ENCODE measurements at regions not wholly inside any gene's neighbourhood (a gene's known extent, or its start where the extent isn't known, plus 50 kb on each side); places are given as distances from the start of the nearest gene placed in this dataset.
A peak's percentile ranks its signal among the peaks of the same experiment; 100 is the strongest.

- DNase-seq (ENCODE audit: low spot score) = no peak
These were observed 60.3 kb downstream of the SEC61B start for GRCh38 chr9:99282406-99282805.

GRCh38 chr9:99285965-99286364 is 63.9 kb downstream of the SEC61B start:
- DNase-seq (ENCODE audit: low spot score) = no peak

GRCh38 chr9:99286536-99286935 is 64.5 kb downstream of the SEC61B start:
- DNase-seq (ENCODE audit: low spot score) = no peak

GRCh38 chr9:99287641-99288040 is 65.6 kb downstream of the SEC61B start:
- no peak for DNase-seq (ENCODE audit: low spot score)

- no peak for DNase-seq (ENCODE audit: low spot score)
These were observed 66.7 kb downstream of the SEC61B start for GRCh38 chr9:99288830-99289229.

- peak; percentile 7 for DNase-seq (ENCODE audit: low spot score)
These were observed 72.9 kb downstream of the SEC61B start for GRCh38 chr9:99294850-99295461.

- no peak for DNase-seq (ENCODE audit: low spot score)
These were observed 74.3 kb downstream of the SEC61B start for GRCh38 chr9:99296291-99296951.

GRCh38 chr9:99298614-99299013 is 76.5 kb downstream of the SEC61B start:
- DNase-seq (ENCODE audit: low spot score) = no peak

GRCh38 chr9:99299211-99300102 is 77.4 kb downstream of the SEC61B start:
- DNase-seq (ENCODE audit: low spot score) = peak; percentile 29

- DNase-seq (ENCODE audit: low spot score) = no peak
These were observed 78.0 kb downstream of the SEC61B start for GRCh38 chr9:99300103-99300439.

- DNase-seq (ENCODE audit: low spot score) = no peak
These were observed 78.5 kb downstream of the SEC61B start for GRCh38 chr9:99300603-99301002.

GRCh38 chr9:99303177-99303576 is 81.1 kb downstream of the SEC61B start:
- DNase-seq (ENCODE audit: low spot score) = peak; percentile 14

GRCh38 chr9:99305124-99305523 is 83.0 kb downstream of the SEC61B start:
- no peak for DNase-seq (ENCODE audit: low spot score)

- DNase-seq (ENCODE audit: low spot score) = no peak
These were observed 84.0 kb downstream of the SEC61B start for GRCh38 chr9:99305820-99306811.

- DNase-seq (ENCODE audit: low spot score) = no peak
These were observed 85.8 kb downstream of the SEC61B start for GRCh38 chr9:99307851-99308250.

- DNase-seq (ENCODE audit: low spot score) = no peak
These were observed 87.3 kb downstream of the SEC61B start for GRCh38 chr9:99309141-99309939.

GRCh38 chr9:99312736-99313135 is 90.7 kb downstream of the SEC61B start:
- no peak for DNase-seq (ENCODE audit: low spot score)

- DNase-seq (ENCODE audit: low spot score) = no peak
These were observed 97.0 kb downstream of the SEC61B start for GRCh38 chr9:99319048-99319447.

- DNase-seq (ENCODE audit: low spot score) = no peak
These were observed 100.2 kb downstream of the SEC61B start for GRCh38 chr9:99322299-99322698.

GRCh38 chr9:99326112-99326916 is 104.2 kb downstream of the SEC61B start:
- no peak for DNase-seq (ENCODE audit: low spot score)

Measured in SW480 (cell line).